H9 (cell line): ENCODE measurements at regions not wholly inside any gene's neighbourhood (a gene's known extent, or its start where the extent isn't known, plus 50 kb on each side); places are given as distances from the start of the nearest gene placed in this dataset.

Experiments
- DNase-seq: peaks from one replicate; pipeline ENCODE4 v3.0.0-alpha.2; 2017
- H2AFZ ChIP-seq: one replicate; pipeline ENCODE4 v1.6.1; 2013; ENCODE audit warnings: mild to moderate bottlenecking, low read length, control low read depth, moderate library complexity
- H2AK5ac ChIP-seq: 2 replicates; pipeline ENCODE4 v1.6.1; 2013; ENCODE audit warnings: low read length, control low read depth, mixed read lengths; ENCODE audit not compliant: insufficient read length
- H2BK120ac ChIP-seq: one replicate; pipeline ENCODE4 v1.6.1; 2013; ENCODE audit warnings: low read depth, mild to moderate bottlenecking, low read length, control low read depth, inconsistent platforms; ENCODE audit not compliant: poor library complexity, severe bottlenecking
- H2BK12ac ChIP-seq: 2 replicates; pipeline ENCODE4 v1.6.1; 2013; ENCODE audit warnings: low read length, control low read depth, mixed read lengths, low read depth; ENCODE audit not compliant: insufficient read length
- H2BK15ac ChIP-seq: 2 replicates; pipeline ENCODE4 v1.6.1; 2013; ENCODE audit warnings: low read depth, low read length, control low read depth
- H2BK20ac ChIP-seq: one replicate; pipeline ENCODE4 v1.6.1; 2013; ENCODE audit warnings: low read depth, mild to moderate bottlenecking, low read length, control low read depth, inconsistent platforms; ENCODE audit not compliant: poor library complexity, severe bottlenecking
- H2BK5ac ChIP-seq: 2 replicates; pipeline ENCODE4 v1.6.1; 2013; ENCODE audit warnings: low read length, control low read depth, mixed read lengths; ENCODE audit not compliant: insufficient read length
- H3K14ac ChIP-seq: 2 replicates; pipeline ENCODE4 v1.6.1; 2013; ENCODE audit warnings: low read length, control low read depth; ENCODE audit not compliant: insufficient read depth
- H3K18ac ChIP-seq: 2 replicates; pipeline ENCODE4 v1.6.1; 2013; ENCODE audit warnings: low read depth, mild to moderate bottlenecking, mixed read lengths, low read length, control low read depth; ENCODE audit not compliant: insufficient read length
- H3K23ac ChIP-seq: 2 replicates; pipeline ENCODE4 v1.6.1; 2013; ENCODE audit warnings: low read length, control low read depth, mixed read lengths, low read depth; ENCODE audit not compliant: insufficient read length
- H3K23me2 ChIP-seq: 2 replicates; pipeline ENCODE4 v1.6.1; 2013; ENCODE audit warnings: low read depth, mild to moderate bottlenecking, mixed read lengths, low read length, control low read depth; ENCODE audit not compliant: insufficient read length, poor library complexity, severe bottlenecking
- H3K27ac ChIP-seq: 2 replicates; pipeline ENCODE4 v1.5.1; 2013; ENCODE audit warnings: low read length, control low read depth, mixed read lengths, low read depth; ENCODE audit not compliant: insufficient read length
- H3K27me3 ChIP-seq: 2 replicates; pipeline ENCODE4 v1.6.1; 2013; ENCODE audit warnings: low read length, control low read depth, inconsistent platforms; ENCODE audit not compliant: insufficient read depth
- H3K4ac ChIP-seq: 2 replicates; pipeline ENCODE4 v1.6.1; 2013; ENCODE audit warnings: low read depth, mild to moderate bottlenecking, control low read depth, inconsistent platforms, low read length, moderate library complexity
- H3K4me1 ChIP-seq: 2 replicates; pipeline ENCODE4 v1.6.1; 2013; ENCODE audit warnings: low read length, control low read depth, inconsistent platforms; ENCODE audit not compliant: insufficient read depth
- H3K4me2 ChIP-seq: 2 replicates; pipeline ENCODE4 v1.6.1; 2013; ENCODE audit warnings: low read length, control low read depth, mixed read lengths; ENCODE audit not compliant: insufficient read length, insufficient read depth
- H3K56ac ChIP-seq: 2 replicates; pipeline ENCODE4 v1.6.1; 2013; ENCODE audit warnings: low read depth, mild to moderate bottlenecking, mixed read lengths, low read length, control low read depth; ENCODE audit not compliant: insufficient read length
- H3K79me1 ChIP-seq: 2 replicates; pipeline ENCODE4 v1.6.1; 2013; ENCODE audit warnings: low read depth, mild to moderate bottlenecking, moderate library complexity, low read length, control low read depth, inconsistent platforms; ENCODE audit not compliant: insufficient read depth, poor library complexity, severe bottlenecking
- H3K79me2 ChIP-seq: 2 replicates; pipeline ENCODE4 v1.6.1; 2013; ENCODE audit warnings: low read length, control low read depth, inconsistent platforms; ENCODE audit not compliant: insufficient read depth
- H3K9ac ChIP-seq: 2 replicates; pipeline ENCODE4 v1.6.1; 2013; ENCODE audit warnings: low read length, control low read depth, mixed read lengths; ENCODE audit not compliant: insufficient read length; ENCODE audit errors: extremely low read depth
- H3K9me3 ChIP-seq: one replicate; pipeline ENCODE4 v1.6.1; 2013; ENCODE audit warnings: low read depth, low read length, inconsistent platforms; ENCODE audit not compliant: control insufficient read depth
- H3T11ph ChIP-seq: one replicate; pipeline ENCODE4 v1.6.1; 2013; ENCODE audit warnings: mild to moderate bottlenecking, low read length, control low read depth, inconsistent platforms
- H4K20me1 ChIP-seq: one replicate; pipeline ENCODE4 v1.6.1; 2013; ENCODE audit not compliant: control insufficient read depth, insufficient read length, insufficient read depth
- H4K5ac ChIP-seq: 2 replicates; pipeline ENCODE4 v1.6.1; 2013; ENCODE audit warnings: low read depth, mild to moderate bottlenecking, mixed read lengths, low read length, control low read depth; ENCODE audit not compliant: insufficient read length
- H4K8ac ChIP-seq: replicated peaks from 2 replicates; pipeline ENCODE4 v1.6.1; 2013; ENCODE audit warnings: low read length, control low read depth, mixed read lengths, low read depth; ENCODE audit not compliant: insufficient read length
- H4K91ac ChIP-seq: 2 replicates; pipeline ENCODE4 v1.6.1; 2013; ENCODE audit warnings: low read depth, mild to moderate bottlenecking, moderate library complexity, mixed read lengths, low read length, control low read depth; ENCODE audit not compliant: insufficient read length
- H3K27ac Mint-ChIP-seq, 3 experiments: 2 replicates in 2 of 3; 3 replicates in 1 of 3; pipeline ENCODE4 v1.8.0; 2020 to 2021; ENCODE audit warnings: mixed read lengths in 3 of 3, mild to moderate bottlenecking in 1 of 3, moderate library complexity in 1 of 3
- H3K27me3 Mint-ChIP-seq: 2 replicates; pipeline ENCODE4 v1.8.0; 2021; ENCODE audit warnings: low read depth, mild to moderate bottlenecking, moderate library complexity, mixed read lengths
- H3K36me3 Mint-ChIP-seq, 3 experiments: 2 replicates in 2 of 3; 3 replicates in 1 of 3; pipeline ENCODE4 v1.8.0; 2020 to 2021; ENCODE audit warnings: low read depth in 3 of 3, mixed read lengths in 3 of 3; ENCODE audit not compliant: insufficient read depth in 1 of 3
- H3K4me1 Mint-ChIP-seq, 2 experiments: 2 replicates each; pipeline ENCODE4 v1.8.0; 2020; ENCODE audit warnings: mixed read lengths in 2 of 2
- H3K4me3 Mint-ChIP-seq, 2 experiments: 2 replicates in 1 of 2; 3 replicates in 1 of 2; pipeline ENCODE4 v1.8.0; 2020 to 2021; ENCODE audit warnings: mild to moderate bottlenecking in 2 of 2, mixed read lengths in 2 of 2, moderate library complexity in 1 of 2
- H3K9me3 Mint-ChIP-seq, 2 experiments: 2 replicates in 1 of 2; 3 replicates in 1 of 2; pipeline ENCODE4 v1.8.0; 2020; ENCODE audit warnings: mild to moderate bottlenecking in 2 of 2, mixed read lengths in 2 of 2, moderate library complexity in 1 of 2
- WGBS: extraction: QIAGEN DNeasy Blood & Tissue Kit; methylation state at CpG from one replicate; pipeline ENCODE4 v1.1.7; 2013; ENCODE audit warnings: missing lambda C conversion rate, low lambda C conversion rate, mixed read lengths; ENCODE audit not compliant: insufficient read length; ENCODE audit errors: extremely low coverage; 5-methylcytosine and 5-hydroxymethylcytosine counted together
- TF ChIP-seq, protein P1 (sequence below): fragments of 200-600 bp; sonication (generic); conservative IDR thresholded peaks from 3 replicates; pipeline ENCODE4 v1.8.0; 2021; ENCODE audit warnings: antibody characterized with exemption, mild to moderate bottlenecking

DNA sequence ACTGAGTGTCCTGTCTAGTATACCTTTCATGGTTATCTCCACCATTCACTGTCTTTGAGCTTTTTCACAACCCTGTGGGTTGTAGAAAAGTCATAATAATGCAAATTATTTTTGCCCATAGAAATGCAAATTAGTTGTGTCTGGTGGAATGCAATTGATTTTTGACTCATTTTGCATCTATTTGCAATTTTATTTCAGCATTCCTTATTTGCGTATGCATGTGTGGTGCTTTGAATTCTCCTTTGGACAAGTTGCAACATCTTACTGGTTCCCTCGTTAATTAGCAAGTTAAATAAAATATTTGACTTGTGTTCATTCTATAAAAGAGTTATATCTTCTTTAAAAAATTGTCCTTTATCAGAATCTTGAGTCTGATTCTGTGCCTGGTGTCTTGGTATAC, 297.3 kb upstream of the CASK start:
- Histone ChIP-seq H3K18ac (no peak overlapping the region), H2BK120ac (no peak overlapping the region), H3T11ph (no peak overlapping the region), H3K27ac (no peak overlapping the region), H3K79me1 (no peaks in the 10 kb centered on the region), H3K27me3 (no peaks in the 10 kb centered on the region), H3K23ac (no peak overlapping the region), H3K4ac (no peak overlapping the region), H3K79me2 (no peaks in the 10 kb centered on the region), H3K9me3 (no peaks in the 10 kb centered on the region), H4K20me1 (no peaks in the 10 kb centered on the region), H4K91ac (no peak overlapping the region), H3K23me2 (no peaks in the 10 kb centered on the region), H3K14ac (no peak overlapping the region), H3K9ac (no peak overlapping the region), H2BK12ac (no peak overlapping the region), H3K4me1 (no peaks in the 10 kb centered on the region), H2AK5ac (no peak overlapping the region), H2BK15ac (no peak overlapping the region), H4K5ac (no peak overlapping the region), H4K8ac (no peak overlapping the region), H2BK20ac (no peak overlapping the region), H2BK5ac (no peak overlapping the region), H3K56ac (no peak overlapping the region), H2AFZ (no peak overlapping the region), H3K4me2 (no peak overlapping the region)
- no CpG with 5 or more reads among the region's 2 CpGs for WGBS
- H3K4me1 Mint-ChIP-seq = peaks cover 7 to 10% of the 10 kb centered on the region in 2 experiments; a peak in 1 of 4 replicates
- no peak overlapping the region for H3K27ac Mint-ChIP-seq
- TF ChIP-seq, protein P1, sequence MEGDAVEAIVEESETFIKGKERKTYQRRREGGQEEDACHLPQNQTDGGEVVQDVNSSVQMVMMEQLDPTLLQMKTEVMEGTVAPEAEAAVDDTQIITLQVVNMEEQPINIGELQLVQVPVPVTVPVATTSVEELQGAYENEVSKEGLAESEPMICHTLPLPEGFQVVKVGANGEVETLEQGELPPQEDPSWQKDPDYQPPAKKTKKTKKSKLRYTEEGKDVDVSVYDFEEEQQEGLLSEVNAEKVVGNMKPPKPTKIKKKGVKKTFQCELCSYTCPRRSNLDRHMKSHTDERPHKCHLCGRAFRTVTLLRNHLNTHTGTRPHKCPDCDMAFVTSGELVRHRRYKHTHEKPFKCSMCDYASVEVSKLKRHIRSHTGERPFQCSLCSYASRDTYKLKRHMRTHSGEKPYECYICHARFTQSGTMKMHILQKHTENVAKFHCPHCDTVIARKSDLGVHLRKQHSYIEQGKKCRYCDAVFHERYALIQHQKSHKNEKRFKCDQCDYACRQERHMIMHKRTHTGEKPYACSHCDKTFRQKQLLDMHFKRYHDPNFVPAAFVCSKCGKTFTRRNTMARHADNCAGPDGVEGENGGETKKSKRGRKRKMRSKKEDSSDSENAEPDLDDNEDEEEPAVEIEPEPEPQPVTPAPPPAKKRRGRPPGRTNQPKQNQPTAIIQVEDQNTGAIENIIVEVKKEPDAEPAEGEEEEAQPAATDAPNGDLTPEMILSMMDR = no peak
- H3K4me3 Mint-ChIP-seq = no peak overlapping the region
- no peaks in the 10 kb centered on the region for H3K27me3 Mint-ChIP-seq
- peaks cover 0 to 2% (median 0%) of the 10 kb centered on the region in 3 experiments; a peak in 3 of 7 replicates for H3K36me3 Mint-ChIP-seq
- peaks cover 25 to 53% of the 10 kb centered on the region in 2 experiments for H3K9me3 Mint-ChIP-seq
- no peak for DNase-seq
